Suprapubic skin (tissue), 4 donors: ENCODE measurements at regions not wholly inside any gene's neighbourhood (a gene's known extent, or its start where the extent isn't known, plus 50 kb on each side); places are given as distances from the start of the nearest gene placed in this dataset.
"Not testable (repeated sequence)": the region's sequence is repeated elsewhere in the genome, so short reads cannot be mapped to it uniquely, and the experiment has no call there.

Experiments used
- DNase-seq, 2 donors: peaks; one replicate each; pipeline ENCODE4 v3.0.0-alpha.2; 2019; ENCODE audit warnings: low spot score in 2 of 2
- H3K27ac ChIP-seq: fragments of 200-600 bp; sonication (generic); one replicate; pipeline ENCODE4 v1.5.1; 2019
- H3K27me3 ChIP-seq: fragments of 200-600 bp; sonication (generic); one replicate; pipeline ENCODE4 v1.5.1; 2019
- H3K36me3 ChIP-seq: fragments of 200-600 bp; sonication (generic); one replicate; pipeline ENCODE4 v1.5.1; 2019
- H3K4me1 ChIP-seq: fragments of 200-600 bp; sonication (generic); one replicate; pipeline ENCODE4 v1.5.1; 2019
- H3K4me3 ChIP-seq: fragments of 200-600 bp; sonication (generic); one replicate; pipeline ENCODE4 v1.5.1; 2019; ENCODE audit warnings: mild to moderate bottlenecking
- H3K9me3 ChIP-seq: fragments of 200-600 bp; sonication (generic); one replicate; pipeline ENCODE4 v1.5.1; 2019
- CTCF ChIP-seq, 2 donors: fragments of 200-600 bp in 1 of 2; fragments of 450-650 bp in 1 of 2; sonication (generic) in 1 of 2; IDR thresholded peaks; one replicate each; pipeline ENCODE4 v1.5.1; 2016 to 2019; ENCODE audit warnings: antibody characterized with exemption in 2 of 2, mild to moderate bottlenecking in 1 of 2, moderate library complexity in 1 of 2
- EP300 ChIP-seq: sonication (generic); formaldehyde crosslinking; IDR thresholded peaks from one replicate; pipeline ENCODE4 v1.6.1; 2017; ENCODE audit warnings: antibody characterized with exemption
- POLR2A ChIP-seq, 2 donors: fragments of 450-650 bp; IDR thresholded peaks; one replicate each; pipeline ENCODE4 v1.6.1; 2017; ENCODE audit warnings: antibody characterized with exemption in 2 of 2, mild to moderate bottlenecking in 2 of 2, moderate library complexity in 2 of 2
- POLR2AphosphoS5 ChIP-seq, 3 donors: sonication (generic); formaldehyde crosslinking; IDR thresholded peaks; one replicate each; pipeline ENCODE4 v1.6.1; 2017; ENCODE audit warnings: antibody characterized with exemption in 3 of 3
- WGBS: methylation state at CpG from one replicate; pipeline ENCODE4 v1.1.5; 2018; 5-methylcytosine and 5-hydroxymethylcytosine counted together

- no peaks in the 10 kb centered on the region for H3K36me3 ChIP-seq
- no peak overlapping the region for H3K27ac ChIP-seq
- no peak for DNase-seq
- H3K4me3 ChIP-seq: no peak overlapping the region
- no peaks in the 10 kb centered on the region for H3K4me1 ChIP-seq
- TF ChIP-seq POLR2A (IDR thresholded peaks at IDR 0.05) (no peak), CTCF (IDR thresholded peaks at IDR 0.05) (no peak), EP300 (no peak), POLR2AphosphoS5 (IDR thresholded peaks at IDR 0.05) (no peak)
- no peaks in the 10 kb centered on the region for H3K27me3 ChIP-seq
- no peaks in the 10 kb centered on the region for H3K9me3 ChIP-seq
Measured at GRCh38 chrX:69424161-69424560, 80.0 kb upstream of the NALF2 start.

GRCh38 chrX:69422208-69422607, 81.9 kb upstream of the NALF2 start:
- H3K4me1 ChIP-seq, H3K27ac ChIP-seq, H3K9me3 ChIP-seq, H3K36me3 ChIP-seq, H3K4me3 ChIP-seq, H3K27me3 ChIP-seq, DNase-seq: not testable (repeated sequence)
- WGBS: 97% methylated on average over 6 of the region's 19 CpGs

GRCh38 chrX:69415698-69416097, 88.4 kb upstream of the NALF2 start:
- TF ChIP-seq CTCF (IDR thresholded peaks at IDR 0.05): no peak
- TF ChIP-seq EP300: no peak
- no peak for TF ChIP-seq POLR2AphosphoS5 (IDR thresholded peaks at IDR 0.05)
- TF ChIP-seq POLR2A (IDR thresholded peaks at IDR 0.05): no peak
- H3K36me3 ChIP-seq: no peaks in the 10 kb centered on the region
- no peaks in the 10 kb centered on the region for H3K9me3 ChIP-seq
- no peaks in the 10 kb centered on the region for H3K4me1 ChIP-seq
- no peaks in the 10 kb centered on the region for H3K27me3 ChIP-seq
- no peak for DNase-seq
- H3K4me3 ChIP-seq: no peak overlapping the region
- 95% methylated on average over 1 of the region's 1 CpG for WGBS
- H3K27ac ChIP-seq: no peak overlapping the region

- no peaks in the 10 kb centered on the region for H3K4me1 ChIP-seq
- no peak overlapping the region for H3K4me3 ChIP-seq
- no peak for DNase-seq
- no peaks in the 10 kb centered on the region for H3K36me3 ChIP-seq
- TF ChIP-seq EP300 (no peak), CTCF (IDR thresholded peaks at IDR 0.05) (no peak), POLR2AphosphoS5 (IDR thresholded peaks at IDR 0.05) (no peak), POLR2A (IDR thresholded peaks at IDR 0.05) (no peak)
- H3K9me3 ChIP-seq: no peaks in the 10 kb centered on the region
- 89% methylated on average over 3 of the region's 3 CpGs for WGBS
- H3K27ac ChIP-seq: no peak overlapping the region
- H3K27me3 ChIP-seq: no peaks in the 10 kb centered on the region
Measured at GRCh38 chrX:69412661-69413060, 91.5 kb upstream of the NALF2 start.

- Histone ChIP-seq H3K27me3 (no peaks in the 10 kb centered on the region), H3K27ac (no peak overlapping the region)
- DNase-seq: no peak
Measured at GRCh38 chrX:69398881-69399280, 105.2 kb upstream of the NALF2 start.

More at GRCh38 chrX:69398881-69399280, 105.2 kb upstream of the NALF2 start:
- Histone ChIP-seq H3K9me3 (no peaks in the 10 kb centered on the region), H3K4me3 (no peak overlapping the region), H3K36me3 (no peaks in the 10 kb centered on the region), H3K4me1 (no peaks in the 10 kb centered on the region)
- no peak for TF ChIP-seq POLR2A (IDR thresholded peaks at IDR 0.05)
- TF ChIP-seq CTCF (IDR thresholded peaks at IDR 0.05): no peak
- TF ChIP-seq POLR2AphosphoS5 (IDR thresholded peaks at IDR 0.05): no peak
